ENCODE measurements at regions not wholly inside any gene's neighbourhood (a gene's known extent, or its start where the extent isn't known, plus 50 kb on each side); places are given as distances from the start of the nearest gene placed in this dataset.

DNA sequence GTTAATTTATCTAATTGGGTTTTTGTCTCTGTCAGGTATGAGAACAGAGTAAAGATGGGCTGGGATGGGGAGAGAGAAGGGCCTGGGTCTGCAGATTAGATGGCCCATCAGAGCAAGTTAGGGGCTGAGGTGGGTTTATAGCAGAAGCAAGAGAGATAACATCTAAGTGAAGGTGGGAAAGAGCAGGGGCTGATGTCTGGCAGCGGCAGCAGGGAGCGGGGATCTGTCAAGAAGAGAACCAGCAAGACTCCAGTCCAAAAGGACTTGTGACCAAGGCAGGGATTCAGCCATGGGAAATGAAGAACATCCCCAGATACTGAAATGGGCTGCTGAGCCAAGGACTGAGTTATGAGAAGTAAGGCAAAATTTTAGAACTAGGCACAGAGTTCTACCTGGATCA lies 320.6 kb upstream of the TBL1XR1 start:
- in situ Hi-C loops (cut with HindIII; ENCODE audit: low pct_unique_long_range_greater_than_20kb, low sequenced_read_pairs), result no loop called here
- DNase-seq (ENCODE audit: low read depth, low spot score), result no peak

DNA sequence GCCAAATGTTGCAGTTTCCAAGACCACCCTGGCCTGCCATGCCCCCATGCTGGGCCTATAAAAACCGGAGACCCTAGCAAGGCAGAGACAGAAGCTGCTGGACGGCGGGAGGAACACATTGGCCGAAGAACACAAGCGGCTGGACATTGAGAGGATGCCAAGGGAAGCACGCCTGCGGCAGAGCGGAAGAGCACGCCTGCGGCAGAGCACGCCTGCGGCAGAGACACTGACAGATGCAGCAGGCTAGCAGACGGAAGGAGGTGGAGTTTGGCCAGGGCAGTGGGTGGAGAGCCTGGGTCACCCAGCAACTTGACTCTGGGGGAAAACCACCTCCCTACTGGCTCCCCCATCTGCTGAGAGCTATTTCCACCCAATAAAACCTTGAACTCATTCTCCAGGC lies 322.3 kb upstream of the TBL1XR1 start:
- in situ Hi-C loops (cut with HindIII; ENCODE audit: low pct_unique_long_range_greater_than_20kb, low sequenced_read_pairs), result no loop called here
- DNase-seq (ENCODE audit: low read depth, low spot score), result no peak

DNA sequence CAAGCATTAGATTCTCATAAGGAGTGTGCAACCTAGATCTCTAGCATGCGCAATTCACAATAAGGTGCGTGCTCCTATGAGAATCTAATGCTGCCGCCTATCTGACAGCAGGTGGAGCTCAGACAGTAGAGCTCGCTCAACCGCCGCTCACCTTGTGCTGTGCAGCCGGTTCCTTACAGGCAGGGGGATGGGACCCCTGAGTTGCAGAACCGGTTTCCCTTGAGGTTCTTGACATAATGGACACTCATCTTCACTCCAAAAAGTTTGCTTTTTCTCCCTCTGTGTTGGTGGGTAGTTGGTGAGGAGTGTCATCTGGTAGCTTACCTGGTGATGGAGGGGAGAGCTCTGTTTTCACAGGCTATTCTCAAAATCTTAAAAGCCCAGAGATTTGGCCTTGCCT lies 324.0 kb upstream of the TBL1XR1 start:
- no peak for DNase-seq (ENCODE audit: low read depth, low spot score)
- in situ Hi-C loops (cut with HindIII; ENCODE audit: low pct_unique_long_range_greater_than_20kb, low sequenced_read_pairs), result no loop called here

DNA sequence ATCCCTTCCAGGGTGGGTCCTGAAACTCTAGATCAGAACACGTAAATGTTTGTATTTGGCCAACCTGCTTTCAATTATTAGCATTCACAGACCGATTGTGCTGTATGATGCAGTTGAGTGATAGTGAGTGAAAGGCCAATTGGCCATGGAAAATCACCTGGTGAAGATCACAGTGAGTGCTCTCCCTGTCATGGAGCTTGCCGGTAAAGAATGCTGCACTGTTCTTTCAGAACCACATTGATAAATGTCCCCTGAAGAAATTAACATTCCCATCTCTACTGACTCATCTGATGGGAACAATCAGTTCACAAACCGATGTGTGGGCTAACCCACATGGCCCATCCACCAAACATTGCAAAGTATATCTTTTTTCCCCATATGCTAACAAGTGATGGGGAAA lies 324.8 kb upstream of the TBL1XR1 start:
- no peak for DNase-seq (ENCODE audit: low read depth, low spot score)
- in situ Hi-C loops (cut with HindIII; ENCODE audit: low pct_unique_long_range_greater_than_20kb, low sequenced_read_pairs), result no loop called here

DNA sequence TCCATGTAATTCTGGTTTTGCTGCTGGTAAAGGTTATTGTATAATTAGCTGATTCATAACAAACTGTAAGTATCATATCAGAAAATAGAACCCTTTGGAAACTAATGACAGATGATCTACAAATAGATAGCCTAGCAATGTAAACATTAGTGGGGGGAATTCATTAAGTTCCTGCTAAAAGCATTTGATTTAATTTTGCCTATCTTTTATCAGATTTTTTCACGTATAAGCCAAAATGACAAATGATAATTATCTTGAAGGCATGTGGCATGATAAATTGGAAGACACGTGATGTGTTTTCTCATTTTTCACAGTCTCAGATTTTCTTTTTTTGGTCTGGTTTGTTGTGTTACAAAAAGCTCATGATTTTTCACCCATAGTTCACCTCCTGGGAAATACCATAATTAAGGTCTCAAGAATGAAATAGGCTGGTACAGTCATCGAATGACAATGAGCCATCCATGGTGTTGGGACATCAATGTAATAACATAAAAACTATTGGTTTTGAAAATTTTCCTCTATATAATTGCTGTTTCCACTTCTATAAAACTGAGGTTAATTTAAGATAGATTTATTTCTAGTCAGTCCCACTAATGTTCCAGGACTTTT lies 325.9 kb upstream of the TBL1XR1 start:
- in situ Hi-C loops (cut with HindIII; ENCODE audit: low pct_unique_long_range_greater_than_20kb, low sequenced_read_pairs), result no loop called here
- DNase-seq (ENCODE audit: low read depth, low spot score), result no peak

DNA sequence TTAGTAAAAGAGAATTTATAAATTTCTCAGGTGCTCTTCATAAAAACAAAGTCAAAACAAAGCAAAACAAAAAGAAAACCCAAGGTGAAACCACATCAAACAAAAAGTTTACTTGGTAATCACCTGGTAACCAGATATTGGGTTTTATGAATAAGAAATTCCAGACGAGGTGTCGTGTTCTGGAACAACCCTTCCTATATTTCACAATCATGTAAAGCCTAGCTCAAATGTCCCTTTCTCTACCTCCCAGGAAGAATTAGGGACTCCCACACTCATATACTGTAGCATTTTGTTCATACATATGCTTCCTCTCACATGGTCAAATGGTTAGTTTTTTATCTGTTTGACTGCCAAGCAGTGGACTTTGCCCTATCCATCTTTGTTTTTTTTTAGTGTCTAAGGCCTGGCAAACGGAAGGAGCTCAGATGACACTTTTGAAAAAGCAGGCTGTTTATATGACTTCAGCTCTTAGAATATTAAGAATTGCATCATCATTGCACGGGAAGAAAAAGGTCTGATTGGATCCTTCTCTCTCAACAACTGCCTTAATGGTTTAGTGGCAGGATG lies 326.7 kb upstream of the TBL1XR1 start:
- DNase-seq (ENCODE audit: low read depth, low spot score), result peak; percentile 5
- in situ Hi-C loops (cut with HindIII; ENCODE audit: low pct_unique_long_range_greater_than_20kb, low sequenced_read_pairs), result no loop called here

DNA sequence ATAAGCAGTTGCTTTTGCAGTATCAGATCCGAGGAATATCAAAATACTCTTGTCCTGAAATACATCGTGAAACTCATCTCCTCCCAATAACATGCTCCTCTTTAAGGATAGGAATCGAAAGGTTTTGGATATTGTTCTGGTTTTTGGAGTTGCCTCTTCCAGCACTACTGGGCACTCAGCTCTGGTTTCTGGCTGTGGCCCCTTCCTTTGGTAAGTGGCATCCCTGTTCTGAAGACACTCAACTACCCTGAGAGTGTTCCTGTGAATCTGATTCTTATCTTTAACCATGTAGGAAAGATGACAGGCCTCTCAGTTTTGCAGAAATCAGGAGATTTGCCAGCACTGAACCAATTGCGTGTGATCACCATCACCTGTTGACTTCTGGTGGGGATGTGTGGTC lies 327.5 kb upstream of the TBL1XR1 start:
- in situ Hi-C loops (cut with HindIII; ENCODE audit: low pct_unique_long_range_greater_than_20kb, low sequenced_read_pairs), result no loop called here
- no peak for DNase-seq (ENCODE audit: low read depth, low spot score)

DNA sequence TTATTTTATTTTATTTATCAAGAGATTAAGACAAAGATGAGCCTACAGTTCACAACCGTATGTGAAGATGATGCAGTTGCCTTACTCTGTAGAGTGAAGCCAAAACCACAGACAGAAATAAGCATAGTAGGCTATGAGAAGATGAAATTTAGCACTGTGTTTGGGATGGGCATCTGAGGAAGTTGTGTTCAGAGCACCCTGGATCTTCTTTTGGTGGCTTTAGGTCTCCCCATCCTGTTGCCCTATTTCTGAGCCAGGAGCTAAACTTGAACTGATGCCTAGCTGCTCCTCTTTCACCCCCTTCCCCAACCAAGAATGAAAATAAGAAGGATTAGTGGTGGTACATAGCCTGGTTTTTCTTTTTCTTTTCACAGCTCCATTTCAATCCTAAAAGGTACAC lies 328.1 kb upstream of the TBL1XR1 start:
- in situ Hi-C loops (cut with HindIII; ENCODE audit: low pct_unique_long_range_greater_than_20kb, low sequenced_read_pairs), result no loop called here
- DNase-seq (ENCODE audit: low read depth, low spot score), result no peak

DNA sequence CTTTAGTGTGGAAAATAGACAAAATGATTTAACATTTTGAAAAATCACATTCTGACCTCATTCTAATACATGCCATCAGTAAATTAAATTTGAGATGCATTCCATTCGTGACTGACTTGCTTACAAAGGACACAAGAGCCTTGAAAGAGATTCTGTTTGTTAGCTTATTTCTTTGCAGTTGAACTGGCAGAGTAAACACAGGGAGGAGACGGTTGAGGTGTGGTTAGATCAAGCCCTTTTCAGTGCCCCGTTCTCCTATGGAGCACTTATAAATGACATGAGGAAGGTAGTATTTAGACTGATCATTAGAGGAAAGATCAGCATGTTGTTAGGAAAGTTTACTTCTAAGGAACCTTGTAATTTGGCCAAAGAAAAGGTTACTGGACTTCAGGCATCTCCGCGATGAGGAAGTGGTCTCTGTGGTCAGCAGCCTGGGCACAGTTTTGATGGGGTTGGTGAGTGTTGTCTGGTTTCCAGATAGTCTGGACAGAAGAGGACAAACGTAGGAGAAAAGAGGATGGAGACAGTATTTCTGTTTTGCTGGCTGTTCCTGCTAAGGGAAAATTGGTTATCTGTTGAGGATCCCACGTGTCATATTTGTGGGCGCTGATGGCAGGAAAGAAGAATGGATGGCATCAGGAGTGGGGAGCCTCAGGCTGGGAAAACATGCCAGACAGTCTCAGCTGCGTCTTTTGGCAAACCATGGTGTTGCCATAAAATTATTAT lies 328.9 kb upstream of the TBL1XR1 start:
- no peak for DNase-seq (ENCODE audit: low read depth, low spot score)
- in situ Hi-C loops (cut with HindIII; ENCODE audit: low pct_unique_long_range_greater_than_20kb, low sequenced_read_pairs), result no loop called here

DNA sequence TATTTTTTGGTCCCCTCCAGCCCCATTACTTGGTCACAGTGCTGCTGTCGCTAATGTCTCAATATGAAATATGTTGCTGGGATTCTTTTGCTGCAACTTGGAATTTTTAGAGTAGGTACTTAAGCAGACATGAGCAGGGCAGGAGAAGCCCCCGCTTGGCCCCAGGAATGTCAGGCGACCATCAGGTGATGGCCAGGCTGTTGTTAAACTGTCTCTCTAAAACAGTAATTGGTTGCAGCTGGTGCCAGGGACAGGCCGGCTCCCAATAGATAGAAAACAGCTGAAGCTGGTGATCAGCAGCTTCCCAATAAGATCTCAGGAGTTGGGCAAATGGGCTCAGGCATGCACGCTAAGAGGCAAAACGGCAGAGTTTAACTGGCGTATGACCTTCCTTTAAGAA lies 329.9 kb upstream of the TBL1XR1 start:
- in situ Hi-C loops (cut with HindIII; ENCODE audit: low pct_unique_long_range_greater_than_20kb, low sequenced_read_pairs), result no loop called here
- no peak for DNase-seq (ENCODE audit: low read depth, low spot score)

DNA sequence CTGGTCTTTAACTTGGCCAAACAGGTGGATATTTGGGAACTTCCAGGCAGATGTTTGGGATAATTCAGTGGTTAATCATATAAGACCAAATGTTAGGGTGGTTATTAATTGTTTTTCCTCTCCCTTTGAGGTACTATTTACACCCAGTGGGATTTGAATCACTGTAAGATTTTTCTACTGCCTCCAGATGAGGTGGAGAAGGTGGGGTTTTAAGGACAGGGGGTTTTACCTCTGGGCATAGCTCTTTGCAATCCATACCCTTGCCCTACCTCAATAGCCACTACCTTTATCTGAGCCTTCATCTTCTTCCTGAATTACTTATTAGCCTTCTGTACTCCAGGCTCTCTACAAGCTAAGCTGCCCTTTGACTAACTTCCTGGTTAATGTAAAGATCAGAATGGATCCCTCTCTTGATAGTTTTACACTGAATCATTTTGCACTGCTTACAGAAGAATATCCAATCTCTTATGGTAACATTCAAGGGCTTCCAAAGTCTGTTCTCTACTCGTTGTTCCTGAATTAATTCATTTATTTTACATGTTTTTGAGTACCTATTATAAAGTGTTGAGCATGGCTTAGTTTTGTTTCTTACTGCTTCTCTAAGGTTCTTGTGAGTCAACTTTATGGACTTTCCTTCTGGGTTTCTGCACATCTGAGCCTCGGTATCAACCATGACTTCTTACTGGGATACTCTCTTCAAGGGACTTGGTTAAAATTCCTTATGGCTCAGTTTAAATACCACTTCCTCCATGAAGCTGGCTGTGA lies 331.2 kb upstream of the TBL1XR1 start:
- in situ Hi-C loops (cut with HindIII; ENCODE audit: low pct_unique_long_range_greater_than_20kb, low sequenced_read_pairs), result no loop called here
- DNase-seq (ENCODE audit: low read depth, low spot score), result no peak

DNA sequence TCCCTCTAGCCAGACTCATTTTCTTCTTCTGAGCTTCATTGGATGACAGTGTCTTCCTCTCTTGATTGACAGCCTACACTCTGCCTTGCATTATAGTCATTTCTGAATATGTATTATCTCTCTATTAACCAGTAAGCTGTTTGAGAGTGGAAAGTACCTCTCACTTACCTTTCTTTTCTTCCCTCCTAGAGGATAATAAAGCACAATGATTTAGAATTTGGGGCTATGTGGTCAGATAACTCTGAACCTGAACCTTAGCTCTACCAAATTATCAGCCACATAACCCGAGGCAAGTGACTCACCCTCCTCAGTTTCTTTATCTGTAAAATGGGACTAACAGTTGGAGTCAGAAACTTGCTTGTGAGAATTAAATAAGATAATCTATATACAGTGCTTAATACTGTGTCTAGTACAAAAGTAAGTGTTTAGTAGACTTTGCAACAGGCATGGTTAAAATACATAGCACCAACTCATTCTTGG lies 331.8 kb upstream of the TBL1XR1 start:
- DNase-seq (ENCODE audit: low read depth, low spot score), result no peak
- in situ Hi-C loops (cut with HindIII; ENCODE audit: low pct_unique_long_range_greater_than_20kb, low sequenced_read_pairs), result no loop called here

DNA sequence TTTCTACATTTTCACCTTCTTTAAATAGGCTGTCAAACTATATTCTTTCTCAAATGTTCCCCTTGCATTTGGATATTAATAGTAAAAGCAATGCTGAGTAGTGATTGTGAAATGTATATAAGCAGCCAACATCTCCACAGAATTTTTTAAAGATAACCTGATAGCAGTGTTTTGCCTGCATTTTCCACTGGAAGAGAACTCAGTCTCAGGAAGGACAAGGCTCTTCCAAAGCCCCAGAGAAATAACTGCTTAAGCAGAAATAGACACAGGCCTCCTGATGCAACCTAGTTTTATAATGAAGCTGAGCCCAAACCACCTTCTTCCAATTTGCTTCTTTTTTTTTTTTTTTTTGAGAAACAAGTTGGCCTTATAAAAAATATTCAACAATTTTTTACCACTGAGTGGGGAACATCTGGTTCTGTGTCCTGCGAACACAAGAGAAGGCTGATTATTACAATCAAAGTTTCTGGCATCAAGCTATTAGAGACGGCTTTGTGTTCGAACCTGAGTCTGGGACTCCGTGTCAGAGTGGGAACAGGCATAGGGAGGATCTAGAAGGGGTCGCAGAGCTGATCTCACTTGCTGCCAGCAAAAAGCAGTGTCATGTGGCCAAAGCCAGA lies 332.5 kb upstream of the TBL1XR1 start:
- in situ Hi-C loops (cut with HindIII; ENCODE audit: low pct_unique_long_range_greater_than_20kb, low sequenced_read_pairs), result no loop called here
- no peak for DNase-seq (ENCODE audit: low read depth, low spot score)

DNA sequence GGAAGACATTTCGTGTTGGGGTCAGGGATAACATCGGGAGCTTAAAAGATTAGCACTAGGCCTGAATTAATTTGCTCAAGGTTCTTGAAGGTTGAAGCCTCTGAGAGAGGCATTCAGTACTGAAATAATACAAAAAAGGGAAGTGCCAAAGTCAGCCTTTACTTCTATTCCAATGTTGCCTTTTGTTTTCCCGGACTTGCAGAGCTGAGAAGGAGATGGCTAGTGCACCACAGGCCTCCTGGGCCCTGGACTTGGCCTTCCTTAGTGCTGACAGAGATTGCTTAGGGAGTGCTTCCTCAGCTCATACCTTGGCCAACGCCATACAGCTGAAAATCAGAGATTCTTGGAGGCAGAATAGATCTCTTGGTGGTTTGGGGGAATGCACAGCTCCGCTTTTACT lies 333.6 kb upstream of the TBL1XR1 start:
- no peak for DNase-seq (ENCODE audit: low read depth, low spot score)
- in situ Hi-C loops (cut with HindIII; ENCODE audit: low pct_unique_long_range_greater_than_20kb, low sequenced_read_pairs), result no loop called here

DNA sequence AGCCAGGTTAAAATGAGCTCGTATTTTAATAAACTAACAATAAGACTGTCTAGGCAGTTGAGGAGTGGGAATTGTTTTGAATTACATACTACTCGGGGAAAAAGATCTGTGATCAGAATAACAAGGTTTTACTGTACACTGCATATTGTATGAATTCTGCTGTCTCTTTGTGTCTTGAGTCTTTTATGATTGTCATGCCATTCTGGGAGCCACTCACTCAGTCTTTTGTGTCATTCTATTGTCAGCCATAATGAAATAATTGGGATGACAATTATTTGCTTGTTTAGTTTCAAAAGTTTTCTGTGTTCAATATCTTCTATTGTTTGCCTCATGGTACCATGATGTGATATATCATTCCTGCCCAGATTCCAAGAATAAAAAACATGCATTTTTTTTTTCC lies 339.6 kb upstream of the TBL1XR1 start:
- in situ Hi-C loops (cut with HindIII; ENCODE audit: low pct_unique_long_range_greater_than_20kb, low sequenced_read_pairs), result no loop called here
- no peak for DNase-seq (ENCODE audit: low read depth, low spot score)

DNA sequence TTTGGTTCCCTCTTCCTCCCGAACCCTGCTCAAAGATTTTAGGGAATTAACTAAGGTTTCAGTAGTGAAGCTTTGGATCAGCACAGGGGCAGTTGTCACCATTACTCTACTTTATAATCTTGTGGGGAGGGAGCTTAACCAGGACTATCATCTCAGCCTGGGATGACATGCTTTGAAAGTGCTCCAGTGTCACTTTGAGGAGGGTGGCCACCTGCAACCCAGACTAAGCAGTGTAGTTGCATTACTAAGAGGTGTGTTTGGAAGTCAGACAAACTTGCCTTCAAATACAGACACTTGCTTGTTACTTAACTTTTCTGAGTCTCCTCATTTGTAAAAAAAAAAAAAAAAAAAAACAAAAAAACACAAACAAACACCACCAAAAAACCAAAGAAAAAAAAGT lies 340.3 kb upstream of the TBL1XR1 start:
- in situ Hi-C loops (cut with HindIII; ENCODE audit: low pct_unique_long_range_greater_than_20kb, low sequenced_read_pairs), result no loop called here
- no peak for DNase-seq (ENCODE audit: low read depth, low spot score)

DNA sequence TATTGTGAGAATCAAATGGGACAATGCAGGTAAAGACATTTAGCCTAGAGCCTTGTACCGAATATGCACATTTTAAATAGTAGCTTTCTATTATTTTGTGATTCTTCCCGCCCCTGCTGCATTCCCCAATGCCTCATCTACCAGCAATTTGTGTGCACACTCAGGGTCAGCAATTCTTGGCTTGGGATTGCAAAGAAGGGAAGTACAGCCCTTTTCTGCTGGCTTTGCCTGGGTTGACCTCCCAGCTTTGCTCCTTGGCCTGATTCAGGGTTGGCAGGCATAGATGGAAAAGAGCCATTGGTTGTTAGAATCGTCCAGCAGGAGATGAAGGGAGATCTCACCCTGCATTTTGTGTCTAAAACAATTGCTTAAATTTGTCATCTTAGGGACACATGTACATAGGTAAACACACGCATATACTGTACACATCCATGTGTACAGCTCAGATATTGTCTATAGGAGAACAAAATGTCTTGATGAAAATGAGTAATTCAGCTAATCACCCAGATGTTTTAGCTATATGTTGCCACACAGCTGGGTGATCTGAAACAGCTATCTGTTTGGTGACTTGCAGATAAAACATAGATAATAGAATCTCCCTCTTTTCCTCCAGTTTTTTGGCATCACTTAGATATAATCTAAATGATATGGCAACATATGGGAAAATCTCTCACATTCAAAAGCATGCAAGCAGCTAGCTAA lies 340.9 kb upstream of the TBL1XR1 start:
- peak; percentile 11 for DNase-seq (ENCODE audit: low read depth, low spot score)
- in situ Hi-C loops (cut with HindIII; ENCODE audit: low pct_unique_long_range_greater_than_20kb, low sequenced_read_pairs), result no loop called here
